Epithelial cell of proximal tubule (primary cell): ENCODE measurements at regions not wholly inside any gene's neighbourhood (a gene's known extent, or its start where the extent isn't known, plus 50 kb on each side); places are given as distances from the start of the nearest gene placed in this dataset.

Source experiments
- DNase-seq: peaks from one replicate; pipeline ENCODE4 v3.0.0-alpha.2; 2011; ENCODE audit warnings: low read depth
- H3K4me3 ChIP-seq: 2 replicates; pipeline ENCODE4 v1.5.1; 2011; ENCODE audit warnings: low read depth, mild to moderate bottlenecking, low read length
- CTCF ChIP-seq: conservative IDR thresholded peaks from 2 replicates; pipeline ENCODE4 v1.5.1; 2012; ENCODE audit warnings: low read depth, mild to moderate bottlenecking, low read length

GRCh38 chr4:149279776-149280175, 535.9 kb downstream of the IQCM start:
- no peak overlapping the region for H3K4me3 ChIP-seq
- no peak for TF ChIP-seq CTCF
- DNase-seq: no peak

GRCh38 chr4:149279331-149279730, 536.3 kb downstream of the IQCM start:
- DNase-seq: no peak
- no peak for TF ChIP-seq CTCF

GRCh38 chr4:149277705-149278104, 537.9 kb downstream of the IQCM start:
- no peak overlapping the region for H3K4me3 ChIP-seq
- no peak for TF ChIP-seq CTCF

More at GRCh38 chr4:149279331-149279730, 536.3 kb downstream of the IQCM start:
- H3K4me3 ChIP-seq: no peak overlapping the region

GRCh38 chr4:149269835-149270234, 545.8 kb downstream of the IQCM start:
- no peak for TF ChIP-seq CTCF

More at GRCh38 chr4:149277705-149278104, 537.9 kb downstream of the IQCM start:
- DNase-seq: no peak

GRCh38 chr4:149266301-149266700, 549.3 kb downstream of the IQCM start:
- H3K4me3 ChIP-seq: no peak overlapping the region
- TF ChIP-seq CTCF: no peak

More at GRCh38 chr4:149269835-149270234, 545.8 kb downstream of the IQCM start:
- no peak overlapping the region for H3K4me3 ChIP-seq
- DNase-seq: no peak

GRCh38 chr4:149265645-149266044, 550.0 kb downstream of the IQCM start:
- TF ChIP-seq CTCF: no peak
- DNase-seq: no peak
- no peak overlapping the region for H3K4me3 ChIP-seq

More at GRCh38 chr4:149266301-149266700, 549.3 kb downstream of the IQCM start:
- no peak for DNase-seq

- TF ChIP-seq CTCF: peak; percentile 88
- H3K4me3 ChIP-seq: no peak overlapping the region
- peak; percentile 13 for DNase-seq
Measured at GRCh38 chr4:149264093-149264733, 551.4 kb downstream of the IQCM start.
